GM19238 (cell line): ENCODE measurements at regions not wholly inside any gene's neighbourhood (a gene's known extent, or its start where the extent isn't known, plus 50 kb on each side); places are given as distances from the start of the nearest gene placed in this dataset.
"Not testable (repeated sequence)": the region's sequence is repeated elsewhere in the genome, so short reads cannot be mapped to it uniquely, and the experiment has no call there.

ENCODE experiments used
- DNase-seq: peaks from one replicate; pipeline ENCODE4 v3.0.0; 2011; ENCODE audit warnings: low spot score; ENCODE audit not compliant: insufficient read length

- DNase-seq: no peak
These were observed 957.7 kb upstream of the GYPC start for GRCh38 chr2:125698280-125698679.

- no peak for DNase-seq
These were observed 954.9 kb upstream of the GYPC start for GRCh38 chr2:125701070-125701469.

- DNase-seq: no peak
These were observed 948.3 kb upstream of the GYPC start for GRCh38 chr2:125707611-125708010.

- DNase-seq: no peak
These were observed 945.4 kb upstream of the GYPC start for GRCh38 chr2:125710561-125710960.

GRCh38 chr2:125711075-125711474 lies 944.9 kb upstream of the GYPC start:
- DNase-seq: no peak

GRCh38 chr2:125713533-125713932 lies 942.4 kb upstream of the GYPC start:
- DNase-seq: no peak

GRCh38 chr2:125721072-125721721 lies 934.8 kb upstream of the GYPC start:
- no peak for DNase-seq

- DNase-seq: no peak
These were observed 925.0 kb upstream of the GYPC start for GRCh38 chr2:125730921-125731320.

GRCh38 chr2:125736306-125736705 lies 919.7 kb upstream of the GYPC start:
- no peak for DNase-seq

GRCh38 chr2:125745514-125745913 lies 910.4 kb upstream of the GYPC start:
- DNase-seq: no peak

GRCh38 chr2:125746321-125747164 lies 909.4 kb upstream of the GYPC start:
- DNase-seq: no peak

- DNase-seq: no peak
These were observed 908.9 kb upstream of the GYPC start for GRCh38 chr2:125747165-125747425.

GRCh38 chr2:125756431-125756830 lies 899.5 kb upstream of the GYPC start:
- no peak for DNase-seq

- DNase-seq: no peak
These were observed 859.2 kb upstream of the GYPC start for GRCh38 chr2:125796784-125797183.

GRCh38 chr2:125797192-125797591 lies 858.8 kb upstream of the GYPC start:
- no peak for DNase-seq

GRCh38 chr2:125822746-125823145 lies 833.2 kb upstream of the GYPC start:
- no peak for DNase-seq

- DNase-seq: not testable (repeated sequence)
These were observed 830.2 kb upstream of the GYPC start for GRCh38 chr2:125825781-125826180.

GRCh38 chr2:125837128-125837527 lies 818.8 kb upstream of the GYPC start:
- DNase-seq: no peak

GRCh38 chr2:125837611-125838010 lies 818.3 kb upstream of the GYPC start:
- DNase-seq: no peak

GRCh38 chr2:125839945-125840344 lies 816.0 kb upstream of the GYPC start:
- no peak for DNase-seq

- DNase-seq: no peak
These were observed 813.9 kb upstream of the GYPC start for GRCh38 chr2:125842041-125842440.

- no peak for DNase-seq
These were observed 805.4 kb upstream of the GYPC start for GRCh38 chr2:125850541-125850940.

GRCh38 chr2:125852364-125852763 lies 803.6 kb upstream of the GYPC start:
- DNase-seq: no peak
